ENCODE measurements at regions not wholly inside any gene's neighbourhood (a gene's known extent, or its start where the extent isn't known, plus 50 kb on each side); places are given as distances from the start of the nearest gene placed in this dataset.

GRCh38 chr15:79769069-79769481 is 127.7 kb downstream of the MTHFS start:
- Histone ChIP-seq H3K9ac (ENCODE audit: low read length) (no peak overlapping the region), H2AFZ (ENCODE audit: insufficient read depth, low read depth, low read length, poor library complexity, severe bottlenecking) (no peak overlapping the region), H3K4me3 (ENCODE audit: control extremely low read depth in 1 of 5, extremely low read depth in 1 of 5, insufficient read depth in 1 of 5, low read depth in 2 of 5, low read length in 4 of 5) (no peak overlapping the region), H3K9me3 (ENCODE audit: control extremely low read depth in 1 of 3, control insufficient read depth in 2 of 3, insufficient read depth in 1 of 3, low read length in 2 of 3) (peaks cover 0 to 1% (median 0%) of the 10 kb centered on the region in 3 donors), H3K27me3 (replicated peaks in 1 of 4; ENCODE audit: control extremely low read depth in 1 of 4, control insufficient read depth in 3 of 4, insufficient read depth in 4 of 4, low read length in 3 of 4) (peaks cover 0 to 3% (median 0%) of the 10 kb centered on the region in 4 experiments), H3K4me1 (ENCODE audit: control insufficient read depth in 2 of 2, insufficient read depth in 2 of 2, low read length in 2 of 2) (no peaks in the 10 kb centered on the region), H3K4me2 (replicated peaks; ENCODE audit: low read depth, low read length, poor library complexity, severe bottlenecking) (no peak overlapping the region), H4K20me1 (ENCODE audit: control insufficient read depth, insufficient read depth, low read length, poor library complexity, severe bottlenecking) (no peaks in the 10 kb centered on the region), H3K36me3 (replicated peaks in 1 of 2; ENCODE audit: control extremely low read depth in 1 of 2, control insufficient read depth in 1 of 2, extremely low read depth in 1 of 2, insufficient read depth in 2 of 2, low read length in 1 of 2) (no peaks in the 10 kb centered on the region), H3K79me2 (ENCODE audit: control insufficient read depth, insufficient read depth, low read length) (no peaks in the 10 kb centered on the region), H3K27ac (ENCODE audit: low read length in 2 of 2) (no peak overlapping the region)
- H3K27me3 Mint-ChIP-seq, result peaks cover 38% of the 10 kb centered on the region
- DNase-seq, result peak; percentile 6
- H3K4me3 Mint-ChIP-seq, result no peak overlapping the region
- no peak overlapping the region for H3K27ac Mint-ChIP-seq
- TF ChIP-seq EZH2 (IDR thresholded peaks at IDR 0.05; ENCODE audit: borderline replicate concordance, insufficient read depth, low read depth, low read length, poor library complexity, severe bottlenecking), result no peak
- peak; percentile 43 for TF ChIP-seq CTCF (IDR thresholded peaks at IDR 0.05)
- no peaks in the 10 kb centered on the region for H3K4me1 Mint-ChIP-seq
- intact Hi-C loops (cut with micrococcal nuclease), result loop anchor here (2.0 kb wide), 1 partner anchor 404 kb away; no protein-coding TSS in a partner anchor
- no peaks in the 10 kb centered on the region for H3K9me3 Mint-ChIP-seq (ENCODE audit: insufficient read depth)
- POLR2A ChIA-PET, result no interaction called here
- WGBS (ENCODE audit: insufficient coverage), result 74% methylated on average over 4 of the region's 4 CpGs
- CTCF ChIA-PET, result no interaction called here
- no peak for ATAC-seq (ENCODE audit: low read depth)

GRCh38 chr15:79769933-79770759 is 126.7 kb downstream of the MTHFS start:
- H2AFZ ChIP-seq (ENCODE audit: insufficient read depth, low read depth, low read length, poor library complexity, severe bottlenecking), result no peak overlapping the region
- no peak overlapping the region for H3K4me3 ChIP-seq (ENCODE audit: control extremely low read depth in 1 of 5, extremely low read depth in 1 of 5, insufficient read depth in 1 of 5, low read depth in 2 of 5, low read length in 4 of 5)
- ChIA-PET CTCF (no interaction called here), POLR2A (no interaction called here)
- no peak overlapping the region for H3K27ac ChIP-seq (ENCODE audit: low read length in 2 of 2)
- TF ChIP-seq CTCF (IDR thresholded peaks at IDR 0.05) (no peak), EZH2 (IDR thresholded peaks at IDR 0.05; ENCODE audit: borderline replicate concordance, insufficient read depth, low read depth, low read length, poor library complexity, severe bottlenecking) (no peak)
- no peaks in the 10 kb centered on the region for H3K4me1 Mint-ChIP-seq
- ATAC-seq (ENCODE audit: low read depth) (no peak), DNase-seq (no peak)
- H3K79me2 ChIP-seq (ENCODE audit: control insufficient read depth, insufficient read depth, low read length), result no peaks in the 10 kb centered on the region
- H3K4me2 ChIP-seq (replicated peaks; ENCODE audit: low read depth, low read length, poor library complexity, severe bottlenecking), result no peak overlapping the region
- 100% methylated on average over 6 of the region's 11 CpGs for WGBS (ENCODE audit: insufficient coverage)
- H4K20me1 ChIP-seq (ENCODE audit: control insufficient read depth, insufficient read depth, low read length, poor library complexity, severe bottlenecking), result no peaks in the 10 kb centered on the region
- H3K9ac ChIP-seq (ENCODE audit: low read length), result no peak overlapping the region
- H3K4me3 Mint-ChIP-seq, result no peak overlapping the region
- peaks cover 0 to 3% (median 0%) of the 10 kb centered on the region in 4 experiments for H3K27me3 ChIP-seq (replicated peaks in 1 of 4; ENCODE audit: control extremely low read depth in 1 of 4, control insufficient read depth in 3 of 4, insufficient read depth in 4 of 4, low read length in 3 of 4)
- no peaks in the 10 kb centered on the region for H3K36me3 ChIP-seq (replicated peaks in 1 of 2; ENCODE audit: control extremely low read depth in 1 of 2, control insufficient read depth in 1 of 2, extremely low read depth in 1 of 2, insufficient read depth in 2 of 2, low read length in 1 of 2)
- H3K27me3 Mint-ChIP-seq, result peaks cover 28% of the 10 kb centered on the region
- H3K9me3 ChIP-seq (ENCODE audit: control extremely low read depth in 1 of 3, control insufficient read depth in 2 of 3, insufficient read depth in 1 of 3, low read length in 2 of 3), result peaks cover 0 to 1% (median 0%) of the 10 kb centered on the region in 3 donors
- no peaks in the 10 kb centered on the region for H3K4me1 ChIP-seq (ENCODE audit: control insufficient read depth in 2 of 2, insufficient read depth in 2 of 2, low read length in 2 of 2)
- H3K9me3 Mint-ChIP-seq (ENCODE audit: insufficient read depth), result no peaks in the 10 kb centered on the region
- intact Hi-C loops (cut with micrococcal nuclease), result loop anchor here (2.0 kb wide), 1 partner anchor 403 kb away; no protein-coding TSS in a partner anchor
- no peak overlapping the region for H3K27ac Mint-ChIP-seq

Data from B cell (primary cell).